ENCODE measurements at regions not wholly inside any gene's neighbourhood (a gene's known extent, or its start where the extent isn't known, plus 50 kb on each side); places are given as distances from the start of the nearest gene placed in this dataset.
A peak's percentile ranks its signal among the peaks of the same experiment; 100 is the strongest.

- no peak for DNase-seq (ENCODE audit: low spot score)
These were observed 697.6 kb upstream of the CXADR start for GRCh38 chr21:16815243-16815642.

- no peak for DNase-seq (ENCODE audit: low spot score)
These were observed 691.3 kb upstream of the CXADR start for GRCh38 chr21:16821588-16821987.

DNA sequence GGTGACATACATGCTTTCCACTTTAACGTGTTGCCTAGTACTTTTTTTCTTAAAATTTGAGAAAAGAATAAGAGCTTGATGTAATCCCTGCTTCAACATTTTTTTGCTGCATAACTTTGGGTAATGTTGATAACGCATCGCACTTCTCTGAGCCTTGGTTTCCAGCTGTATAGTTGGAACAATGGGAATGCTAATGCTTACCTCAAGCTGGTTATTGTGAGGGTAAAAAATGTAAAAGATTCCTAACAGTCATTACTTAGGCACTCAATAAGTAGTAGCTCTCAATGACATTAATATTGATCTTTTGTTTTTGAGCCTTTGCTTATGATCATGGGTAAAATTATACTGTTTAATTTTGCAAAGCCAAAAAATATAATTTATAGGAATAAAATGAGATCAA lies 683.3 kb upstream of the CXADR start:
- no peak for DNase-seq (ENCODE audit: low spot score)

GRCh38 chr21:16832791-16833190 lies 680.1 kb upstream of the CXADR start:
- no peak for DNase-seq (ENCODE audit: low spot score)

- DNase-seq (ENCODE audit: low spot score) = no peak
These were observed 678.1 kb upstream of the CXADR start for GRCh38 chr21:16834791-16835190.

- DNase-seq (ENCODE audit: low spot score) = no peak
These were observed 675.5 kb upstream of the CXADR start for GRCh38 chr21:16837321-16837720.

- DNase-seq (ENCODE audit: low spot score) = no peak
These were observed 675.1 kb upstream of the CXADR start for GRCh38 chr21:16837721-16838120.

GRCh38 chr21:16838331-16838730 lies 674.5 kb upstream of the CXADR start:
- peak; percentile 68 for DNase-seq (ENCODE audit: low spot score)

- no peak for DNase-seq (ENCODE audit: low spot score)
These were observed 672.3 kb upstream of the CXADR start for GRCh38 chr21:16840538-16840937.

GRCh38 chr21:16841975-16842695 lies 670.7 kb upstream of the CXADR start:
- peak; percentile 68 for DNase-seq (ENCODE audit: low spot score)

GRCh38 chr21:16842696-16843035 lies 670.2 kb upstream of the CXADR start:
- DNase-seq (ENCODE audit: low spot score) = no peak

DNA sequence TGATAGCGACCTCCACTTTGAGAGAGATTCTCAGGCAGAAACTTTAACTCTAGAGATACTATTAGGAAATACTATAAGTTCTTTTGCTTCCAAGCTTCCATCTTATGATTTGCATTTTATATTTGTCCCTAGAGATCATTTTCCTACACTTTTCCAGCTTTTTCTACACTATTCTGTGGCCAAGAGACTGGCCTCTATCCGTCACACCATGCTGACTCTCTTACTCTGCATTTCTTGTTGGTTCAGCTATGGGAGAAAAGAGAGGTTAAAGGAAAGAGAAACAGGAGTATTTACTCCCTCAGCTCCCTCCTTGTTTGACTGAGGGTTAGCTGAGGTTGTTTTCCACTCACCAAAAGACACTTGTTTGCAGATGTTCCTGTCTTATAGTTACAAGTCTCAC lies 665.6 kb upstream of the CXADR start:
- DNase-seq (ENCODE audit: low spot score) = no peak

DNA sequence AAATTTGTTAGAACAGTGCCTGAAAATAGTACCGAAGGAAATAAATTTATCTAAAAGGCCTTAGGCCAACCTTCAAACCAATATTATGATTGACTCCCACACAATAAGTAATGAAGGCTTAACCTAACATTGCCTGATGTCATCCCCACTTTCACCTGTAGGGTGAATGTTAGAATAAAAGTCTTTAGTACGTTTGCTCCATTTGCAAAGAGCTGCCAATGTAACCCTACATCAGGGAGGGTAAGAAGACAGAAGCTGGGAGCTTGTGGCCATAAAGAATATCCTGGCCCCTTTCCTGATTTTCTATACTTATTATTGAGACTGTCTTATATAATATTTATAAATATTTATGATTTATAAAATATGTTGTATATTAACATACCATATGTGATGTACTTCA lies 661.8 kb upstream of the CXADR start:
- no peak for DNase-seq (ENCODE audit: low spot score)

GRCh38 chr21:16855164-16855667 lies 657.6 kb upstream of the CXADR start:
- DNase-seq (ENCODE audit: low spot score) = no peak

DNA sequence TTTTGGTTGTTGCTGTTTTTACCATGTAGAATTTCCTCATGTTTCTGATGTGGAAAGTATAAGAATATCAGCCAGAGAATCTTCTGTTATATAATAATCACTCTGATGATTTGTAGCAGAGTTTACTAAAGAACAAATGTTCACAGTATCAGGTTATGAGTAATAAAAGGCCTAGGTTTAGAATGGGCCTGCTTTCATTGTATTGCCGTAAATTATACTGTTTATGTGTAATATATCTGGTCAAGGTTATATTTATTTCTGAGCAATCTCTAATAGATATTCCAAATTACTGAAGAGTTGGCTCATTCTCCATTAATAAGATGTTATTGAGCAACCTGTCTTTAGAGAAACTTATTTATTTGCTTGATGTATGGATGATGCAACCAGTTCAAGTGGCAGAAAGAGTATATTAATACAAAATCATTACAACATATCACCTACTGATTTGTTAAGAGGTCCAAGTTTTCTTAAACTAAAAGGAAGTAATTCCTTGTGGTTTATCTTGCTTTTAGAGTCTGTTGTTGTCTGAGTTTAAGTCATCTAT lies 649.4 kb upstream of the CXADR start:
- no peak for DNase-seq (ENCODE audit: low spot score)

GRCh38 chr21:16863908-16864307 lies 648.9 kb upstream of the CXADR start:
- DNase-seq (ENCODE audit: low spot score) = no peak

DNA sequence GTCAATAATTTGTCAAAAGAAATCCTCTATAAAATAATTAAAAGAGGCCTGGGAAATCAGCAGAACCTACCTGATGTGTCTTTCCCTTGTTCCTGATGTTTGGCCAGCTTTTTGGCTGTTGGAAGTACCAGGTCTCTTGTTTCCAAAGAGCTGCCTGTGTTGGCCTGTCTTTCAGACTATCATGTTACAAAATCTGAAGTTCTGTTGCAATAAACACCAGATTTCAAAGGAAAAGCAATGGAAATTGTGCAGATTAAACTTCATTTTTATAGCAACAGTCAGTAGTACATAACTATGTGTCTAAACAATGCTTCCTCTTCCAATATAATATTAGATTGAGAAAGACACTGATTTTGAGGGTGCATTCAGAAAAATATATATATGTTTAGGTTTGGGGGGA lies 647.2 kb upstream of the CXADR start:
- no peak for DNase-seq (ENCODE audit: low spot score)

DNA sequence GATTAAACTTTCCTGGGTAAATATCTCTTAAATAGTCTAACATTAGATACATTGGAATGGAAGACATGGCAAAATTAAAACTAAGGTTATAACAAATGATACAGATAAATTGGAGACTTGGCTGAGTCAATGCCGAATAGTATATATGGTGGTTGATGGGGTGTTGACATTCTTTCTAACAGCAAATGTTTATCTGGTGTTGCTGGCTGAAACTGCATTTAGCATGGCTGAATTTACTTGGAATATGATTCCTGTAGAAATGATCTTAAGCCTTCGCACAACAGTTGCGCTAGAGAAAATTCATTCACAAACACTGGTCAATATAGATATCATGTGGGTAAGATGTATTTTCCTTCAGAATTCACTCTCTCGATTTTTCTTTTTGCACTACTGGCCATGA lies 646.0 kb upstream of the CXADR start:
- no peak for DNase-seq (ENCODE audit: low spot score)

DNA sequence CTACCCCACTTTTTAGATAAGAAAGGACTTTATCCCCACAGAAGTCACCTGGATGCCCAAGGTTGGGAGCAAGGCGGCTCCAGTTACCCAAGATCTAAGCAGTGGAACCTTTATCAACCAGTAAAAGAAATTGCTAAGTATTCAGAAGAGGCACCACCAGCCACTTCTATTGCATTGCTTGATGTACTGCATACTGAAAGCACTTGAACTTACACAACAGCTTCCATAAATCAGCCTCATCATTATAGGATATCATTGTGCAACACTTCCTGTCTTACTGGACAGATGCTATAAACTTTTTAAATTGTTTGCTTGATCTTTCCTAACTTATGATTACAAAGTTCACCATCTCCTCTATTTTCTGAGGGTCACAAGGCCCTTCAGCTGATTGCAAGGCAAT lies 642.7 kb upstream of the CXADR start:
- DNase-seq (ENCODE audit: low spot score) = no peak

DNA sequence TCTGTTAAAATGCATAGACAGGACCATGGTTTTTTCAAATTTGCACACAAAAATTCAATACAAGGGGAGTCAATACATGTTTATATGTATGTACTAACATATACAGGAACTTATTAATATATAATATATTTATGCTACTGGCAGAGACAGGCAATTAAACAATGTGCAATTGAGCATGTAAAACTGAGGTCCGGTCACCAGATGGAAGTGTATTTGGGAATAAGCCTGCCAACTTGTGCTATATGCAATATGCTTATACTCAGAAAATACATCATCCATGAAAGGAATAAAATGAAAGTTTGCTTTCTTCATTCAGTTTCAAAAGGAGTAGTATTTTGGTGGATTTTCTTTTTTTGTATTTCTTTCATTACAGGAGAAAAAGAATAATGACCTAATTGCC lies 640.2 kb upstream of the CXADR start:
- DNase-seq (ENCODE audit: low spot score) = no peak

GRCh38 chr21:16873176-16873575 lies 639.7 kb upstream of the CXADR start:
- DNase-seq (ENCODE audit: low spot score) = no peak

DNA sequence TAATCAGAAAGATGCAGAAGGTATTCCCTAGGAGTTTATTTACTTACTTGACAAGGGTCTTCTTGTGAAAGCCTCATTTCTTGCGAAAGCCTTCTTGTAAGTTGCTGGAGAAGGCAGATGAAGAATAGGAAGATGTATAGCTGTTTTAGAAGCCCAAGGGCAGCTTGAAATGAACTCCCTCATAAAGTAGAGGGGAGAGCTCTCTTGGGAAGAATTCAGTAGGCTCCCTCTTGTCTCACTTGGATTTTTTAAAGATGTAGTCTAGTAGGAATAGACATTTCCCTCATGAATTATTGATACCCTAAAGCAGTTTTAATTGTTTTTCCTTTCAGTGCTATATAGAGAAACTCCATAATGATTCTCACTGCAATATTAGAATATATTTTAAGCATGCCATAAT lies 639.2 kb upstream of the CXADR start:
- no peak for DNase-seq (ENCODE audit: low spot score)

- no peak for DNase-seq (ENCODE audit: low spot score)
These were observed 633.4 kb upstream of the CXADR start for GRCh38 chr21:16879479-16879878.

DNA sequence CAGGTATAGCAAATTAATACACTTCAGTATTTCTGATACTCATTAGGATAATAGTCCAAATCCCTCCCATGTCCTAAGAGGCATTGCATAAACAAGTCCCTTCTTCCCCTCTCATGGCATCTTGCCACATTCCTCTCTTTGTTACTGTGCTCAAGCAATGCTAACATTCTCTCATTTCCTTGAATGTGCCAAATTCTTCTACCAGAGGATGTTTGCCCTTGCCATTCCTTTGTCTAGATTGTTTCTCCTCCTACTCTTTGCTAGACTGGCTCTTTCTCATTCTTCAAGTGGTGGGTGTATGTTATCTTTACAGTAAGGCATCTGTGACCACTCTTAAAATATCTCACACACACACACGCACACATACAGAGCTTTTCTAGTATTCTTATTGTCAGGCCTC lies 621.0 kb upstream of the CXADR start:
- peak; percentile 24 for DNase-seq (ENCODE audit: low spot score)
